Naive thymus-derived CD4-positive, alpha-beta T cell (primary cell): ENCODE measurements at regions not wholly inside any gene's neighbourhood (a gene's known extent, or its start where the extent isn't known, plus 50 kb on each side); places are given as distances from the start of the nearest gene placed in this dataset.

Source experiments
- ATAC-seq: fragments of 150-1000 bp; cut with Tn5 transposase; 2 replicates; pipeline ENCODE4 v1.10.0; 2021; ENCODE audit warnings: mild to moderate bottlenecking, moderate library complexity
- CTCF ChIA-PET: fragments of 350-600 bp; sonication (Branson Sonifier 250); formaldehyde crosslinking; loops from one replicate; lab custom pipeline; 2021; ENCODE audit warnings: antibody characterized with exemption; lab: Charles Lee
- POLR2A ChIA-PET: fragments of 350-600 bp; sonication (Branson Sonifier 250); formaldehyde crosslinking; loops from one replicate; lab custom pipeline; 2021; ENCODE audit warnings: antibody characterized with exemption, inconsistent platforms; lab: Charles Lee
- DNase-seq, 9 donors: peaks; one replicate each; pipeline versions ENCODE4 v3.0.0 to v3.0.0-alpha.2; 2020 to 2022; ENCODE audit warnings: mixed read lengths in 1 of 9
- H3K27ac ChIP-seq: one replicate; pipeline ENCODE4 v1.7.0; 2013; ENCODE audit warnings: mild to moderate bottlenecking, low read depth, low read length, moderate library complexity
- H3K27me3 ChIP-seq, 2 donors: one replicate each; pipeline ENCODE4 v1.7.0; 2013; ENCODE audit warnings: low read length in 2 of 2, mild to moderate bottlenecking in 2 of 2, moderate library complexity in 2 of 2; ENCODE audit not compliant: control insufficient read depth in 2 of 2, insufficient read depth in 2 of 2
- H3K36me3 ChIP-seq, 3 experiments: 1 replicate in 2 of 3; 2 replicates in 1 of 3; pipeline ENCODE4 v1.7.0; 2013; ENCODE audit warnings: low read length in 3 of 3, mild to moderate bottlenecking in 3 of 3, moderate library complexity in 1 of 3; ENCODE audit not compliant: insufficient read depth in 3 of 3, control insufficient read depth in 2 of 3
- H3K4me1 ChIP-seq, 2 donors: one replicate each; pipeline ENCODE4 v1.7.0; 2013; ENCODE audit warnings: low read length in 2 of 2, mild to moderate bottlenecking in 2 of 2, moderate library complexity in 1 of 2; ENCODE audit not compliant: control insufficient read depth in 2 of 2, insufficient read depth in 2 of 2
- H3K4me3 ChIP-seq: 2 replicates; pipeline ENCODE4 v1.7.0; 2013; ENCODE audit warnings: mild to moderate bottlenecking, low read length
- H3K9me3 ChIP-seq, 3 experiments: 1 replicate in 2 of 3; 2 replicates in 1 of 3; pipeline ENCODE4 v1.7.0; 2013; ENCODE audit warnings: low read length in 3 of 3; ENCODE audit not compliant: control insufficient read depth in 2 of 3
- H3K27ac Mint-ChIP-seq, 9 donors: one replicate each; pipeline ENCODE4 v1.8.0; 2020 to 2022; ENCODE audit warnings: mixed read lengths in 9 of 9, mild to moderate bottlenecking in 8 of 9, moderate library complexity in 5 of 9, inconsistent platforms in 2 of 9
- H3K27me3 Mint-ChIP-seq, 5 donors: one replicate each; pipeline ENCODE4 v1.8.0; 2021 to 2022; ENCODE audit warnings: mixed read lengths in 5 of 5, mild to moderate bottlenecking in 1 of 5
- H3K36me3 Mint-ChIP-seq, 5 donors: one replicate each; pipeline ENCODE4 v1.8.0; 2020 to 2022; ENCODE audit warnings: mixed read lengths in 5 of 5, mild to moderate bottlenecking in 3 of 5, inconsistent platforms in 1 of 5
- H3K4me1 Mint-ChIP-seq, 7 donors: one replicate each; pipeline ENCODE4 v1.8.0; 2020 to 2022; ENCODE audit warnings: mixed read lengths in 7 of 7, mild to moderate bottlenecking in 3 of 7, inconsistent platforms in 1 of 7
- H3K4me3 Mint-ChIP-seq, 10 donors: one replicate each; pipeline ENCODE4 v1.8.0; 2020 to 2022; ENCODE audit warnings: mild to moderate bottlenecking in 10 of 10, mixed read lengths in 10 of 10, moderate library complexity in 6 of 10, inconsistent platforms in 2 of 10
- H3K9me3 Mint-ChIP-seq, 11 donors: one replicate each; pipeline ENCODE4 v1.8.0; 2020 to 2022; ENCODE audit warnings: mixed read lengths in 11 of 11, mild to moderate bottlenecking in 4 of 11, inconsistent platforms in 1 of 11, moderate library complexity in 1 of 11
- intact Hi-C, 2 donors: fragments of 100-400 bp; cut with micrococcal nuclease; formaldehyde crosslinking; loops; one replicate each; pipeline ENCODE4 v1.15.1; 2023

- POLR2A ChIA-PET: no interaction called here
- Mint-ChIP-seq H3K9me3 (peaks cover 0 to 20% (median 2%) of the 10 kb centered on the region in 11 donors), H3K27me3 (no peaks in the 10 kb centered on the region), H3K4me1 (no peaks in the 10 kb centered on the region), H3K36me3 (no peaks in the 10 kb centered on the region), H3K4me3 (no peak overlapping the region), H3K27ac (no peak overlapping the region)
- H3K36me3 ChIP-seq: no peaks in the 10 kb centered on the region
- DNase-seq (no peak), ATAC-seq (no peak)
- CTCF ChIA-PET: no interaction called here
- intact Hi-C loops: no loop called here
- H3K27me3 ChIP-seq: no peaks in the 10 kb centered on the region
- H3K4me1 ChIP-seq: no peaks in the 10 kb centered on the region
- H3K4me3 ChIP-seq: no peak overlapping the region
- H3K9me3 ChIP-seq: peaks cover 0 to 6% (median 0%) of the 10 kb centered on the region in 3 experiments
- H3K27ac ChIP-seq: no peak overlapping the region
These were observed 1074.9 kb downstream of the EFNA5 start for GRCh38 chr5:106595864-106596263.

GRCh38 chr5:106584268-106584667, 1086.5 kb downstream of the EFNA5 start:
- ChIA-PET CTCF (no interaction called here), POLR2A (no interaction called here)
- no peaks in the 10 kb centered on the region for H3K9me3 ChIP-seq
- Mint-ChIP-seq H3K27me3 (no peaks in the 10 kb centered on the region), H3K4me3 (no peak overlapping the region), H3K9me3 (peaks cover 0 to 4% (median 0%) of the 10 kb centered on the region in 11 donors), H3K27ac (no peak overlapping the region), H3K36me3 (no peaks in the 10 kb centered on the region), H3K4me1 (no peaks in the 10 kb centered on the region)
- H3K27me3 ChIP-seq: no peaks in the 10 kb centered on the region
- no peak overlapping the region for H3K27ac ChIP-seq
- ATAC-seq: no peak
- H3K4me3 ChIP-seq: no peak overlapping the region
- intact Hi-C loops: no loop called here
- DNase-seq: no peak
- H3K4me1 ChIP-seq: no peaks in the 10 kb centered on the region
- H3K36me3 ChIP-seq: no peaks in the 10 kb centered on the region

GRCh38 chr5:106578736-106579135, 1092.0 kb downstream of the EFNA5 start:
- Mint-ChIP-seq H3K27ac (no peak overlapping the region), H3K27me3 (no peaks in the 10 kb centered on the region), H3K36me3 (no peaks in the 10 kb centered on the region), H3K4me1 (peaks cover 0 to 2% (median 0%) of the 10 kb centered on the region in 7 donors), H3K9me3 (peaks cover 0 to 12% (median 0%) of the 10 kb centered on the region in 11 donors), H3K4me3 (no peak overlapping the region)
- Histone ChIP-seq H3K4me3 (no peak overlapping the region), H3K27me3 (no peaks in the 10 kb centered on the region), H3K27ac (no peak overlapping the region), H3K9me3 (no peaks in the 10 kb centered on the region), H3K4me1 (no peaks in the 10 kb centered on the region), H3K36me3 (no peaks in the 10 kb centered on the region)
- DNase-seq: no peak
- ChIA-PET POLR2A (no interaction called here), CTCF (no interaction called here)
- intact Hi-C loops: no loop called here
- ATAC-seq: no peak

DNA sequence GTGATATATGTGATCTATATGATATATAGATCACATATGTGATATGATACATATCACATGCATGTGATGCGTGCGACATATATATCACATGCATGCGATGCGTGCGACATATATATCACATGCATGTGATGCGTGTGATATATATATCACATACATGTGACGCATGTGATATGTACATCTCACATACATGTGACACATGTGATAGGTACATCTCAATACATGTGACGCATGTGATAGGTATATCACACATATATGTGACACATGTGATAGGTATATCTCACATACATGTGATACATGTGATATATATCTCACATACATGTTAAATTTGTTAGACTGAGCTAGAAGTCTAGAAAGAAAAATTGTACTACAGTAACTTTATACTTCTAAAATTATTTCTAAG, 1095.9 kb downstream of the EFNA5 start:
- no peaks in the 10 kb centered on the region for H3K27me3 Mint-ChIP-seq
- Histone ChIP-seq H3K36me3 (no peaks in the 10 kb centered on the region), H3K4me3 (no peak overlapping the region), H3K4me1 (no peaks in the 10 kb centered on the region), H3K27ac (no peak overlapping the region), H3K27me3 (no peaks in the 10 kb centered on the region), H3K9me3 (no peaks in the 10 kb centered on the region)
- ChIA-PET CTCF (no interaction called here), POLR2A (no interaction called here)
- H3K9me3 Mint-ChIP-seq: peaks cover 0 to 8% (median 0%) of the 10 kb centered on the region in 11 donors
- DNase-seq: no peak
- H3K4me1 Mint-ChIP-seq: peaks cover 0 to 2% (median 0%) of the 10 kb centered on the region in 7 donors
- no peak overlapping the region for H3K27ac Mint-ChIP-seq
- no peak overlapping the region for H3K4me3 Mint-ChIP-seq
- intact Hi-C loops: no loop called here
- ATAC-seq: no peak
- H3K36me3 Mint-ChIP-seq: no peaks in the 10 kb centered on the region

DNA sequence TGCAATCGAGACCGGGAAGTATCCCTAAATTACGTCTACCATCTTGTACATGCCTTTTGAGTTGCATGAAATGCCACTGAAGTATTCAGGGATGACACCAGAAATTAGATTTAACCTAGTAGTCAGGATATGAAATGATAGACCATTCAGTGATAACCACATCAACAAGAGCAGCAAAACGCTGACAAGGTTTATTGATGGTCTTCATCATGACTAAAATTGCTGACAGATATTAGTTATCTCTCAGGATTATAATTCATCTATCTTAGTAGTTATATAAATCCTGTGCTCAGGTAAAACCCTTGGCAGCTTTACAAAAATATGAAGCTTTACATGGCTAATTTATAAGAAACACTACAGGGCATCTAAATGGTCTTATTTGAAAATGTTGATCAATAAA, 1104.7 kb downstream of the EFNA5 start:
- no peaks in the 10 kb centered on the region for H3K36me3 ChIP-seq
- no peak overlapping the region for H3K27ac Mint-ChIP-seq
- no peak overlapping the region for H3K4me3 ChIP-seq
- ATAC-seq (no peak), DNase-seq (no peak)
- H3K4me3 Mint-ChIP-seq: no peak overlapping the region
- H3K27me3 Mint-ChIP-seq: no peaks in the 10 kb centered on the region
- no peaks in the 10 kb centered on the region for H3K9me3 ChIP-seq
- H3K4me1 ChIP-seq: no peaks in the 10 kb centered on the region
- POLR2A ChIA-PET: no interaction called here
- intact Hi-C loops: no loop called here
- H3K27ac ChIP-seq: no peak overlapping the region
- CTCF ChIA-PET: no interaction called here
- peaks cover 0 to 10% (median 2%) of the 10 kb centered on the region in 11 donors for H3K9me3 Mint-ChIP-seq
- H3K27me3 ChIP-seq: no peaks in the 10 kb centered on the region
- H3K4me1 Mint-ChIP-seq: no peaks in the 10 kb centered on the region
- no peaks in the 10 kb centered on the region for H3K36me3 Mint-ChIP-seq

GRCh38 chr5:106545325-106545724, 1125.4 kb downstream of the EFNA5 start:
- ChIA-PET CTCF (no interaction called here), POLR2A (no interaction called here)
- DNase-seq: no peak
- Histone ChIP-seq H3K36me3 (no peaks in the 10 kb centered on the region), H3K27me3 (no peaks in the 10 kb centered on the region), H3K27ac (no peak overlapping the region), H3K4me3 (no peak overlapping the region), H3K4me1 (no peaks in the 10 kb centered on the region), H3K9me3 (no peaks in the 10 kb centered on the region)
- intact Hi-C loops: no loop called here
- no peak for ATAC-seq
- Mint-ChIP-seq H3K27me3 (no peaks in the 10 kb centered on the region), H3K4me3 (no peak overlapping the region), H3K36me3 (no peaks in the 10 kb centered on the region), H3K27ac (no peak overlapping the region), H3K9me3 (peaks cover 4 to 39% (median 18%) of the 10 kb centered on the region in 11 donors), H3K4me1 (no peaks in the 10 kb centered on the region)

- intact Hi-C loops: no loop called here
- H3K27ac ChIP-seq: no peak overlapping the region
- ChIA-PET CTCF (no interaction called here), POLR2A (no interaction called here)
- H3K27me3 ChIP-seq: no peaks in the 10 kb centered on the region
- no peak overlapping the region for H3K27ac Mint-ChIP-seq
- no peaks in the 10 kb centered on the region for H3K36me3 ChIP-seq
- no peaks in the 10 kb centered on the region for H3K9me3 ChIP-seq
- peaks cover 0 to under 1% (median 0%) of the 10 kb centered on the region in 5 donors for H3K36me3 Mint-ChIP-seq
- no peaks in the 10 kb centered on the region for H3K4me1 Mint-ChIP-seq
- DNase-seq (no peak), ATAC-seq (no peak)
- no peak overlapping the region for H3K4me3 ChIP-seq
- H3K4me3 Mint-ChIP-seq: no peak overlapping the region
- no peaks in the 10 kb centered on the region for H3K4me1 ChIP-seq
- no peaks in the 10 kb centered on the region for H3K27me3 Mint-ChIP-seq
- H3K9me3 Mint-ChIP-seq: peaks cover 5 to 40% (median 22%) of the 10 kb centered on the region in 11 donors
These were observed 1127.4 kb downstream of the EFNA5 start for GRCh38 chr5:106543330-106543729.
